ENCODE measurements at regions not wholly inside any gene's neighbourhood (a gene's known extent, or its start where the extent isn't known, plus 50 kb on each side); places are given as distances from the start of the nearest gene placed in this dataset.
"Not testable (repeated sequence)": the region's sequence is repeated elsewhere in the genome, so short reads cannot be mapped to it uniquely, and the experiment has no call there.

GRCh38 chr9:18066608-18067007 lies 407.3 kb upstream of the ADAMTSL1 start:
- H3K27me3 ChIP-seq (ENCODE audit: control insufficient read depth in 3 of 3, insufficient read depth in 3 of 3, low read length in 3 of 3); FAIRE-seq; H3K36me3 ChIP-seq (ENCODE audit: control insufficient read depth in 3 of 3, insufficient read depth in 2 of 3, low read depth in 1 of 3, low read length in 3 of 3); DNase-seq; H3K27ac ChIP-seq (ENCODE audit: low read depth in 1 of 3, low read length in 2 of 3); H3K4me3 ChIP-seq (ENCODE audit: low read depth in 1 of 3, low read length in 3 of 3); H3K9me3 ChIP-seq (ENCODE audit: control insufficient read depth in 2 of 2, insufficient read depth in 1 of 2, low read depth in 1 of 2, low read length in 1 of 2); H3K4me1 ChIP-seq (ENCODE audit: control insufficient read depth in 3 of 3, insufficient read depth in 2 of 3, low read depth in 1 of 3, low read length in 2 of 3): not testable (repeated sequence)
- WGBS, 3 donors, result 88 to 100% (median 89%) methylated on average over 2 of the region's 2 CpGs

GRCh38 chr9:18067548-18068120 lies 406.3 kb upstream of the ADAMTSL1 start:
- Histone ChIP-seq H3K4me1 (ENCODE audit: control insufficient read depth in 3 of 3, insufficient read depth in 2 of 3, low read depth in 1 of 3, low read length in 2 of 3) (no peaks in the 10 kb centered on the region), H3K36me3 (ENCODE audit: control insufficient read depth in 3 of 3, insufficient read depth in 2 of 3, low read depth in 1 of 3, low read length in 3 of 3) (no peaks in the 10 kb centered on the region), H3K27ac (ENCODE audit: low read depth in 1 of 3, low read length in 2 of 3) (no peak overlapping the region), H3K4me3 (ENCODE audit: low read depth in 1 of 3, low read length in 3 of 3) (no peak overlapping the region), H3K9me3 (ENCODE audit: control insufficient read depth in 2 of 2, insufficient read depth in 1 of 2, low read depth in 1 of 2, low read length in 1 of 2) (no peaks in the 10 kb centered on the region), H3K27me3 (ENCODE audit: control insufficient read depth in 3 of 3, insufficient read depth in 3 of 3, low read length in 3 of 3) (no peaks in the 10 kb centered on the region)
- WGBS, 3 donors, result 77 to 94% (median 84%) methylated on average over 6 of the region's 6 CpGs
- no peak for DNase-seq
- FAIRE-seq, result no peak

- H3K4me3 ChIP-seq (ENCODE audit: low read depth in 1 of 3, low read length in 3 of 3), result no peak overlapping the region
- no peaks in the 10 kb centered on the region for H3K36me3 ChIP-seq (ENCODE audit: control insufficient read depth in 3 of 3, insufficient read depth in 2 of 3, low read depth in 1 of 3, low read length in 3 of 3)
- H3K9me3 ChIP-seq (ENCODE audit: control insufficient read depth in 2 of 2, insufficient read depth in 1 of 2, low read depth in 1 of 2, low read length in 1 of 2), result no peaks in the 10 kb centered on the region
- no peaks in the 10 kb centered on the region for H3K4me1 ChIP-seq (ENCODE audit: control insufficient read depth in 3 of 3, insufficient read depth in 2 of 3, low read depth in 1 of 3, low read length in 2 of 3)
- FAIRE-seq (no peak), DNase-seq (no peak)
- no peak overlapping the region for H3K27ac ChIP-seq (ENCODE audit: low read depth in 1 of 3, low read length in 2 of 3)
- 79 to 93% (median 91%) methylated on average over 3 of the region's 3 CpGs for WGBS, 3 donors
- no peaks in the 10 kb centered on the region for H3K27me3 ChIP-seq (ENCODE audit: control insufficient read depth in 3 of 3, insufficient read depth in 3 of 3, low read length in 3 of 3)
Measured at GRCh38 chr9:18068900-18069299, 405.1 kb upstream of the ADAMTSL1 start.

GRCh38 chr9:18071651-18072060 lies 402.3 kb upstream of the ADAMTSL1 start:
- H3K27me3 ChIP-seq (ENCODE audit: control insufficient read depth in 3 of 3, insufficient read depth in 3 of 3, low read length in 3 of 3), result no peaks in the 10 kb centered on the region
- FAIRE-seq (no peak), DNase-seq (no peak)
- peaks cover 0 to 3% (median 0%) of the 10 kb centered on the region in 3 donors for H3K4me1 ChIP-seq (ENCODE audit: control insufficient read depth in 3 of 3, insufficient read depth in 2 of 3, low read depth in 1 of 3, low read length in 2 of 3)
- H3K36me3 ChIP-seq (ENCODE audit: control insufficient read depth in 3 of 3, insufficient read depth in 2 of 3, low read depth in 1 of 3, low read length in 3 of 3), result no peaks in the 10 kb centered on the region
- H3K27ac ChIP-seq (ENCODE audit: low read depth in 1 of 3, low read length in 2 of 3), result no peak overlapping the region
- H3K9me3 ChIP-seq (ENCODE audit: control insufficient read depth in 2 of 2, insufficient read depth in 1 of 2, low read depth in 1 of 2, low read length in 1 of 2), result no peaks in the 10 kb centered on the region
- WGBS, 3 donors, result 78 to 93% (median 90%) methylated on average over 6 of the region's 6 CpGs
- no peak overlapping the region for H3K4me3 ChIP-seq (ENCODE audit: low read depth in 1 of 3, low read length in 3 of 3)

GRCh38 chr9:18073002-18073401 lies 401.0 kb upstream of the ADAMTSL1 start:
- 72 to 86% (median 83%) methylated on average over 4 of the region's 4 CpGs for WGBS, 3 donors
- H3K27ac ChIP-seq (ENCODE audit: low read depth in 1 of 3, low read length in 2 of 3), result no peak overlapping the region
- no peak for DNase-seq
- no peaks in the 10 kb centered on the region for H3K9me3 ChIP-seq (ENCODE audit: control insufficient read depth in 2 of 2, insufficient read depth in 1 of 2, low read depth in 1 of 2, low read length in 1 of 2)
- no peak overlapping the region for H3K4me3 ChIP-seq (ENCODE audit: low read depth in 1 of 3, low read length in 3 of 3)
- no peaks in the 10 kb centered on the region for H3K36me3 ChIP-seq (ENCODE audit: control insufficient read depth in 3 of 3, insufficient read depth in 2 of 3, low read depth in 1 of 3, low read length in 3 of 3)
- H3K27me3 ChIP-seq (ENCODE audit: control insufficient read depth in 3 of 3, insufficient read depth in 3 of 3, low read length in 3 of 3), result no peaks in the 10 kb centered on the region
- H3K4me1 ChIP-seq (ENCODE audit: control insufficient read depth in 3 of 3, insufficient read depth in 2 of 3, low read depth in 1 of 3, low read length in 2 of 3), result peaks cover 0 to 3% (median 0%) of the 10 kb centered on the region in 3 donors
- FAIRE-seq, result no peak

GRCh38 chr9:18074041-18074440 lies 399.9 kb upstream of the ADAMTSL1 start:
- FAIRE-seq, result no peak
- Histone ChIP-seq H3K4me3 (ENCODE audit: low read depth in 1 of 3, low read length in 3 of 3) (no peak overlapping the region), H3K4me1 (ENCODE audit: control insufficient read depth in 3 of 3, insufficient read depth in 2 of 3, low read depth in 1 of 3, low read length in 2 of 3) (peaks cover 0 to 3% (median 0%) of the 10 kb centered on the region in 3 donors), H3K36me3 (ENCODE audit: control insufficient read depth in 3 of 3, insufficient read depth in 2 of 3, low read depth in 1 of 3, low read length in 3 of 3) (no peaks in the 10 kb centered on the region), H3K27me3 (ENCODE audit: control insufficient read depth in 3 of 3, insufficient read depth in 3 of 3, low read length in 3 of 3) (no peaks in the 10 kb centered on the region), H3K27ac (ENCODE audit: low read depth in 1 of 3, low read length in 2 of 3) (no peak overlapping the region), H3K9me3 (ENCODE audit: control insufficient read depth in 2 of 2, insufficient read depth in 1 of 2, low read depth in 1 of 2, low read length in 1 of 2) (no peaks in the 10 kb centered on the region)
- 21 to 27% (median 22%) methylated on average over 3 of the region's 3 CpGs for WGBS, 3 donors
- DNase-seq, result no peak

- H3K27ac ChIP-seq (ENCODE audit: low read depth in 1 of 3, low read length in 2 of 3), result no peak overlapping the region
- no peak for FAIRE-seq
- H3K27me3 ChIP-seq (ENCODE audit: control insufficient read depth in 3 of 3, insufficient read depth in 3 of 3, low read length in 3 of 3), result no peaks in the 10 kb centered on the region
- H3K4me1 ChIP-seq (ENCODE audit: control insufficient read depth in 3 of 3, insufficient read depth in 2 of 3, low read depth in 1 of 3, low read length in 2 of 3), result peaks cover 0 to 3% (median 0%) of the 10 kb centered on the region in 3 donors
- no peaks in the 10 kb centered on the region for H3K36me3 ChIP-seq (ENCODE audit: control insufficient read depth in 3 of 3, insufficient read depth in 2 of 3, low read depth in 1 of 3, low read length in 3 of 3)
- H3K4me3 ChIP-seq (ENCODE audit: low read depth in 1 of 3, low read length in 3 of 3), result no peak overlapping the region
- 15 to 43% (median 27%) methylated on average over 3 of the region's 3 CpGs for WGBS, 3 donors
- H3K9me3 ChIP-seq (ENCODE audit: control insufficient read depth in 2 of 2, insufficient read depth in 1 of 2, low read depth in 1 of 2, low read length in 1 of 2), result no peaks in the 10 kb centered on the region
- peak in 1 of 2 donors; percentile 25 for DNase-seq
Measured at GRCh38 chr9:18075253-18075952, 398.6 kb upstream of the ADAMTSL1 start.

- WGBS, 3 donors, result 79 to 84% (median 81%) methylated on average over 8 of the region's 8 CpGs
- FAIRE-seq (no peak), DNase-seq (no peak)
- Histone ChIP-seq H3K4me1 (ENCODE audit: control insufficient read depth in 3 of 3, insufficient read depth in 2 of 3, low read depth in 1 of 3, low read length in 2 of 3) (peaks cover 0 to 3% (median 0%) of the 10 kb centered on the region in 3 donors), H3K36me3 (ENCODE audit: control insufficient read depth in 3 of 3, insufficient read depth in 2 of 3, low read depth in 1 of 3, low read length in 3 of 3) (no peaks in the 10 kb centered on the region), H3K4me3 (ENCODE audit: low read depth in 1 of 3, low read length in 3 of 3) (no peak overlapping the region), H3K27me3 (ENCODE audit: control insufficient read depth in 3 of 3, insufficient read depth in 3 of 3, low read length in 3 of 3) (no peaks in the 10 kb centered on the region), H3K27ac (ENCODE audit: low read depth in 1 of 3, low read length in 2 of 3) (no peak overlapping the region), H3K9me3 (ENCODE audit: control insufficient read depth in 2 of 2, insufficient read depth in 1 of 2, low read depth in 1 of 2, low read length in 1 of 2) (no peaks in the 10 kb centered on the region)
Measured at GRCh38 chr9:18077941-18078678, 395.8 kb upstream of the ADAMTSL1 start.

Data from small intestine (tissue), 7 donors.